ENCODE measurements at regions not wholly inside any gene's neighbourhood (a gene's known extent, or its start where the extent isn't known, plus 50 kb on each side); places are given as distances from the start of the nearest gene placed in this dataset.

GRCh38 chr3:117874904-117875874 lies 1159.5 kb downstream of the IGSF11 start:
- TF ChIP-seq GATA2 (IDR thresholded peaks at IDR 0.05; ENCODE audit: low read depth, low read length): no peak
- no peak for TF ChIP-seq GATA3 (IDR thresholded peaks at IDR 0.05; ENCODE audit: low read depth, low read length)

GRCh38 chr3:117875887-117876286 lies 1158.8 kb downstream of the IGSF11 start:
- no peak for TF ChIP-seq GATA2 (IDR thresholded peaks at IDR 0.05; ENCODE audit: low read depth, low read length)
- no peak for TF ChIP-seq GATA3 (IDR thresholded peaks at IDR 0.05; ENCODE audit: low read depth, low read length)

DNA sequence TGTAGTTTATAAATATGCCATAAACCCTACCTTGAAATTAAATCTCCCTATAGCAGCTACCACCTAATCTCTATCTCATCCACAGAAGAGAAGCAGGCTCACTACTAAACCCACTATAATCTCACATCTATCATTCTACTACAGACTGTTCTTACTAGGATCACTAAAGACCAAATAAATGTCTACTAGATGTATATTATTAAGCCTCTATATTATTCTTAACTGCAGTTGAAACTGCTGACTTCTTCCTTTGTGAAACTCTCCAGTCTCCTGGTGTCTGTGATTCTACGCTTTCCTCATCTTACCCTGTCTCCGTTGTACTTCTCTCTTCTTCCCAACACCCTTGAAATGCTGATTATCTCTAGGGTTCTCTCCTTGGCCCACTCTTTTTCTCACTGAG lies 1154.0 kb downstream of the IGSF11 start:
- no peak for TF ChIP-seq GATA2 (IDR thresholded peaks at IDR 0.05; ENCODE audit: low read depth, low read length)
- no peak for TF ChIP-seq GATA3 (IDR thresholded peaks at IDR 0.05; ENCODE audit: low read depth, low read length)

DNA sequence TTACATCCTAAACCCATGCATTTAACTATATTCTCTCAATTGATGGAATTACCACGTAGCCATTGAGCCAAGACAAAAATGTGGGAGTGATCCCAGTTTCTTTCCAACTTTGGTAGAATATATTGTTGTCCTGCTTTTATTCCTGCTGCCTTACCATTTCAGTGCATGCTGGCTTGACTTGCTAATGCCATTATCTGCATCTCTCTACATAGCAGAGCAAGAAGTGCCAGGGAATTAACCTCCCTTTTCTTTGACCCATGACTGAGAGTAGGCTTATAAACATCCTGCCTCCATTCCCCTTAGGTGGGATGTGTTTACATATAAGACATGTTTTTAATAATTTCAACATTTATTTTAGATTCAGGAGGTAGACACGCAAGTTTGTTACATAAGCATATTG lies 1153.4 kb downstream of the IGSF11 start:
- TF ChIP-seq GATA3 (IDR thresholded peaks at IDR 0.05; ENCODE audit: low read depth, low read length) (no peak), GATA2 (IDR thresholded peaks at IDR 0.05; ENCODE audit: low read depth, low read length) (no peak)

DNA sequence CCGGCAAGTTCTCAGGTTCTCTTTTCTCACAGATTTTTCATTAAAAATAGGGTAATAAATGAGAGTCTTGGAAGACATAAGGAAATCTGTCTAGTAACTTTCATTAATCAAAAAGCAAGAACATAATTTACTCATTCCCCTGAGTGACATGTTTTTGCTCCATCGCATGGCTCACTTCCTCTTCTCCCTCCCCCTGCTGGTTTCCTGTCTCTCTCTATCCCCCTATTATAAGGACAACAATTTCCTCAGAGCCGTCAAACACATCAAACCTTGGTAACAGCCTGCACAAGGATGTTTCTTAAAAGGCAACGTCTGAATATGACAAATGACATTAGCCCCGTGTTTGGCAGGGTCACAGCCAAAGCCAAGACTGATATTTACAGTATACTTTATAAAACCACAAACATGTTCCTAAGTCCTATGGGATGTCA lies 1149.6 kb downstream of the IGSF11 start:
- no peak for TF ChIP-seq GATA2 (IDR thresholded peaks at IDR 0.05; ENCODE audit: low read depth, low read length)

GRCh38 chr3:117886147-117886546 lies 1148.5 kb downstream of the IGSF11 start:
- no peak for TF ChIP-seq GATA3 (IDR thresholded peaks at IDR 0.05; ENCODE audit: low read depth, low read length)
- TF ChIP-seq GATA2 (IDR thresholded peaks at IDR 0.05; ENCODE audit: low read depth, low read length): no peak

- TF ChIP-seq GATA2 (IDR thresholded peaks at IDR 0.05; ENCODE audit: low read depth, low read length) (no peak), GATA3 (IDR thresholded peaks at IDR 0.05; ENCODE audit: low read depth, low read length) (no peak)
These were observed 1147.6 kb downstream of the IGSF11 start for GRCh38 chr3:117887031-117887430.

DNA sequence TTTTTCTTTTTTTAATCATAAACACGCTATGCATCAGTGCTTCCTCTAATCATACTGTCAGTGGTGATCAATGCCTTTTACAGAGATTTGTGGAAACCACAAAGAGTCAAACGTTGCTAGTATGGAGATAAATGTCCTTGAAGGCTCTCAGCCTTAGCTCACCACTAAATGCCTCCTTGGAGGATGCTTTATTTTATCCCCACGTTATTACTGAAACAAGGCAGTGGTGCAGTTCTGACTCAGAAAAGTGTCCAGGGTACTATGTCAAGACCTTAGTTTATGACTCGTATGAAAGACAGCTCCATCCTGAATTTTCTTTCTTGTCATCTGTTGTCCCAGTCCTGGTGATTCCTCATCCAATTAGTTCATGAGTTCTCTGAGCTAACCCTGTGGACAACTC lies 1146.7 kb downstream of the IGSF11 start:
- TF ChIP-seq GATA3 (IDR thresholded peaks at IDR 0.05; ENCODE audit: low read depth, low read length): no peak
- no peak for TF ChIP-seq GATA2 (IDR thresholded peaks at IDR 0.05; ENCODE audit: low read depth, low read length)

DNA sequence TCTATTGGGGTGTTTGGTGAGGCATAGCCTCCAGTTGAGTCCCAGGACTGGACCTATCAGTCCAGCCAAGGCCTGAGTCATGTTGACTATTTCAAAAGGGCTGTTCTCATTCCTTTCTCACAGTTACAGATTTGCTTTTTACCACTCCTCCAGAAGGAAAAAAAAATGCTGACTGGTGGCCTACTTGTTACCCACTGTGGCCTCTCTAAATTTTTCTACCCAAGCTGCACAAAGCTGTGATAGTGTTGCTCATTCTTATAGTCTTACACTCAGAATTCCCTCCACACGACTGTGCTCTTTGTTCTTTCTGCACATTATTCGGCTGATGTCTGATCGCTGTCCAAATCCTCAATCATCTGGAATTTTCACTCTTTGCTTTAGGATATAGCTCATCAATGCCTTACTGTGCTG lies 1142.2 kb downstream of the IGSF11 start:
- TF ChIP-seq GATA2 (IDR thresholded peaks at IDR 0.05; ENCODE audit: low read depth, low read length) (no peak), GATA3 (IDR thresholded peaks at IDR 0.05; ENCODE audit: low read depth, low read length) (no peak)

DNA sequence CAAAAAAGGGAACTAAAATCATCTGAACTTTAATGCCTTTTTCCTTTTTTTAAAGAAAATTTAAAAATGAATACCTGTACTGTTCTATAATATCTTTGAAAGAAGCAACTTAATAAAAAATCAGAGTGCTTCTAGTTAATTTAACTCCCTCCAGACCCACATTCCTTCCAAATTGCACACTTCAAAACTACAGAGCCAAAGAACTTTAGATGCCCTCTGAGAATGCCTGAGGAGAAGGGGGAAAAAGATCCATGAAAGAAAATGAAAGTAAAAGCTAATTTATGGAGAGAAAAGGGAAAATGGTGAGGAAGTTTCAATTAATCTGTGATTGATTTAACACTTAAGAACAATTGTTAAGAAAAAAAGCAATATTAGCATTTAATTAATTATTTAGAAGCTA lies 1141.6 kb downstream of the IGSF11 start:
- TF ChIP-seq GATA3 (IDR thresholded peaks at IDR 0.05; ENCODE audit: low read depth, low read length) (no peak), GATA2 (IDR thresholded peaks at IDR 0.05; ENCODE audit: low read depth, low read length) (no peak)

DNA sequence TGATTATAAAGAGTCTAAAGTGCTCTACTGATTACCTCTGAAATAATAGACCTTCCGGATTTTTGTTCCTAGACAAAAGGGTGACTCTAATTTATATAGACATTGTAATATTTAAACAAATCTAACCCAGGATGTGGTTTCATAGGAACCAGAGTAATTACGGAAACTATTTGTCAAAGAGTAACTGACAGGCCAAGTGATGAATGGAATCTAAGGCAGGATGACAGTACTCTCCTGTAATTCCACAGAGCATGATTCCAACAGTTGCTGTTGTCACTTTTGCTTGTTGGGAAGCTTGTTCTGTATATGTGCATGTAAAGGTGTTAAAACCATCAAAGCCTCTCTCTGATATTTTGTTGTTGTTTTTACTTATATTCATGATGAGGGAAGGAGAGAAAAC lies 1141.0 kb downstream of the IGSF11 start:
- TF ChIP-seq GATA2 (IDR thresholded peaks at IDR 0.05; ENCODE audit: low read depth, low read length) (no peak), GATA3 (IDR thresholded peaks at IDR 0.05; ENCODE audit: low read depth, low read length) (no peak)

DNA sequence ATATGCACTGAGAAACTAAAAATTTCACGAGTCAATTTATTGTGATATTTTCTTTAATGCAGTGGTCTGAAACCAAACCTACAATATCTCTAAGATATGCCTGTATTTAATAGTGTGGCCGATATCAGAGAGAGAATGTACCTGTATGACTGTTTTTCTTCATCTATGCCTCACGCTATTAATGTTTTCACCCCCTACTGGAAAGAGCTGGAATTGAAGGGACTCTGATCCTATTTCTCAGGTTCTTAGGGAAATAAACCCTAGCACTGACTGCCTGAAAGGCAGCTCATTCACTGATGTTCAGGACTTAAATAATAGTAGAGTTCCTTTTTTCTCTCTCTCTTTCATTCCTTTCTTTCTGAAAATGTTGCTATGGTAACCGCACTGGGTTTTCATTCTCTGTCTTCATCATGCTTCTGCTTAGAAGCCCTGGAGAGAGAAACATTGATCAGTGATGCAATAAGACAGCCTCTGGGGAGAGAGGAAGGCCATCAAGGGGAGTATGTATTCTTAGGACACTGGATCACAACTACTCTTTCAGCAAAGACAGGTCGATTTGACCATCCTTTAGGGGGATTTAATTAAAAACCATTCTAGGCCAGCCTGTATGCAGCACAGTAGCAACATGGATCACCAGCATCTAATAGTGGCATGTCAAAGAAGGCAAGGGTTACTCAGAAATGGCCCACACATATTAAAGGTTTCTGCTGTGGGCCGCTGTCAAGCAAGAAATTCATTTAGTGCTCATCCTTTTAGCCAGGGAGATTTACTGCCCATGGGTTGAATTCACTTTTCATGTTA lies 1135.7 kb downstream of the IGSF11 start:
- TF ChIP-seq GATA3 (IDR thresholded peaks at IDR 0.05; ENCODE audit: low read depth, low read length): no peak

DNA sequence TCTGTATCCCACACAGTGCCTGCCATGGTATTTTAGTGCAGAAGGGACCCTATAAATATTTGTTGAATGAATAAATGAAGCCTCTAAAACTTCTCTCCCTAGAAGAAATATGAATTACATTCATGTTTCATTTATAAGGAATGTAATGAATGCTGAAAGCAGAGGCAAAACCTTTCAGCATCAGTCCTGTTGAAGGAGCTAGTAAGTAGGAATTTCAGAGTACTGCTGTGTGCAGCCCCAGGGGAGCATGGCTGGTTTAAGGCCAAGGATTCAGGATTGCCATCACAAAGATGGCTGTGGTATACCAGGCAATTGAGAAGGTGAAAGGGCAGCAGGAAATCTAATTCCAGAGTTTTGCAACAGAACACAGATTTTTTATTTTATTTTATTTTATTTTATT lies 1131.4 kb downstream of the IGSF11 start:
- TF ChIP-seq GATA2 (IDR thresholded peaks at IDR 0.05; ENCODE audit: low read depth, low read length) (no peak), GATA3 (IDR thresholded peaks at IDR 0.05; ENCODE audit: low read depth, low read length) (no peak)

- TF ChIP-seq GATA2 (IDR thresholded peaks at IDR 0.05; ENCODE audit: low read depth, low read length) (0 out of 2 replicates have a peak, but pooled peaks have one; percentile 46), GATA3 (IDR thresholded peaks at IDR 0.05; ENCODE audit: low read depth, low read length) (no peak)
These were observed 1123.7 kb downstream of the IGSF11 start for GRCh38 chr3:117910820-117911521.
